GM19452 (cell line): ENCODE measurements at regions not wholly inside any gene's neighbourhood (a gene's known extent, or its start where the extent isn't known, plus 50 kb on each side); places are given as distances from the start of the nearest gene placed in this dataset.
"Not testable (repeated sequence)": the region's sequence is repeated elsewhere in the genome, so short reads cannot be mapped to it uniquely, and the experiment has no call there.

Experiments used
- ATAC-seq: cut with Tn5 transposase; IDR thresholded peaks from one replicate; pipeline ENCODE4 v1.9.1; 2021; ENCODE audit not compliant: unreplicated experiment

- ATAC-seq: not testable (repeated sequence)
Observed at GRCh38 chrY:22472027-22472426, 68.8 kb downstream of the RBMY1J start.

- ATAC-seq: not testable (repeated sequence)
Observed at GRCh38 chrY:22477846-22478245, 74.6 kb downstream of the RBMY1J start.

DNA sequence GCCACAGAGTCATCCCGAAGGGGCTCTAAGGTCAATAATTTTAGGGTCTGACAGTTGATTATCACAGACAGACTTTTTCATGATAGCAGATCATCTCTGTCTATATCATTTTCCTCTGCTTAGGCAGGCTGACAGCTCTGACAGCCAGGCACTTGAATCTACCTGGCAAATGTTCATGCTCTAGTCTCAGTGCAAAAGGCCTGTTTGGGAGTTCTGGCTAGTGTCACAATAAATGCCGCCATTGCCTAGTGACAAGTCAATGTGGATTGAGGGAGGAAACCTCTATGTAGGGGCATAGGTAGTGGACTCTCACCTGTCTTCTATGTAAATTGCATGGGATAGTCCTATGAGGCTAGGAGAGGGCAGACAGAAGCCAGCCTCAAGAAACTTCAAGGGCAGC, 81.3 kb downstream of the RBMY1J start:
- ATAC-seq: not testable (repeated sequence)

- not testable (repeated sequence) for ATAC-seq
Observed at GRCh38 chrY:22488688-22489087, 85.5 kb downstream of the RBMY1J start.

DNA sequence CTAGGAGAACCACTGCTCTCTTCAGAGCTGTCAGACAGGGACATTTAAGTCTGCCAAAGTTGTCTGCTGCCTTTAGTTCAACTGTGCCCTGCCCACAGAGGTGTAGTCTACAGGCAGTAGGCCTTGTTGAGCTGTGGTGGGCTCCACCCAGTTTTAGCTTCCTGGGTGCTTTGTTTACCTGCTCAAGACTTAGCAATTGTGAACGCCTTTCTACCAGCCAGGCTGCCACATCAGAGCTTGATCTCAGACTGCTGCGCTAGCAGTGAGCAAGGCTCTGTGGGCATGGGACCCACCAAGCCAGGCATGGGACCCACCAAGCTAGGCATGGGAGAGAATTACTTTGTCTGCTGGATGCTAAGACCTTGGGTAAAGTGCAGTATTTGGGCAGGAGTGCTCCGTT, 96.5 kb downstream of the RBMY1J start:
- ATAC-seq: not testable (repeated sequence)

DNA sequence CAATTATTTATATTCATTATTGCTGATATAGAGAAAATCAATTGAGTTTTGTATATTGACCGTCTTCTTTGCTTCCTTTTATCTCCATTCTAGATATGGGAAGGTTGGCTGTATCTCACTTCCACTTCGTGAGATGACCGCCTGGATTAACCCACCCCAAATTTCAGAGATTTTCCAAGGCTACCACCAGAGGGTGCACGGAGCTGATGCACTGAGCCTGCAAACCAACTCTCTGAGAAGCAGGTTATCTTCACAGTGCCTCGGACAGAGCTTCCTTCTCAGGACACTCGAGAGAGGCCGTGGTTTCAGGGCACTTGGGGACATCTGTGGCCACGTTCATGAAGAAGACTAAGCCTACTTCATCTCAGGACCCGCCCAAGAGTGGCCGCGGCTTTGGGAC, 110.5 kb downstream of the RBMY1J start:
- not testable (repeated sequence) for ATAC-seq

DNA sequence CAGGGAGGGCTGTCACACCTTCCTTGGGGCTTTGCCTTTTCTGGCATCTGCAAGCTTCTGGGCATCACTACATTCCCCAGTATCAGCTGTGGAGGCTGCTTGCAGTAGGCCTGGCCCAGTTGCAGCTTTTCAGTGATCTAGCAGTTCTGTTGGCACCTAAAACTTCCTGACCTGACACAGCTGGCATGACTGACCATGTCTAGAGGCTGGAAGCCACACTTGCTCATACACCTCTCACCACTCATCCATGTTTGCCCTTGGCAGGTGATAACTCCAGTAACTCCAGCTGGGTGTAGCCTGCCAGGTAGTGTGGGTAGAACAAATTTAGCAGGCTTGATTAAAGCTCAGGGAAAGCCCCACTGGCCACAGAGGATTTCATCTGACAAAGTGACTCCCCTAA, 122.6 kb downstream of the RBMY1J start:
- not testable (repeated sequence) for ATAC-seq

GRCh38 chrY:22572975-22573374, 169.8 kb downstream of the RBMY1J start:
- not testable (repeated sequence) for ATAC-seq

- peak; percentile 81 for ATAC-seq
Observed at GRCh38 chrY:22598767-22599166, 195.6 kb downstream of the RBMY1J start.

DNA sequence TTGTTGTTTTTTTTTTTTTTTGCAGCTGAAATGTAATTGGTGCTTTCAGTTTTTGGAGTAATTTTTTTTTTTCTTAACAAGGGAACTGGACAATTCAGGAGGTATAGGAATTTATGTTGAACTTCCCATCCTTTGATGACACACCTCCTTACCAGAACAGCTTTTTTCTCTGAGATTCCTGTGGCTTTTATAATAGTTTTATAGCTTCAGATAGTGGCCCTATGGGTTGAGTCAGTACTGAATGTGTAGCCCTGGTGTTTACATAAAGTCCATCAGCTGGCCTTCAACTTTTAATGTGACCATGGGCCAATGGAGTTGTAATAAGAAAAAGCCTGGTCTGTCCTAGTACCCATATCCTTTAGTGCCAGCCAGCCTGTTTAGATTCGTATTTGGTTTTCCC, 201.8 kb downstream of the RBMY1J start:
- not testable (repeated sequence) for ATAC-seq

DNA sequence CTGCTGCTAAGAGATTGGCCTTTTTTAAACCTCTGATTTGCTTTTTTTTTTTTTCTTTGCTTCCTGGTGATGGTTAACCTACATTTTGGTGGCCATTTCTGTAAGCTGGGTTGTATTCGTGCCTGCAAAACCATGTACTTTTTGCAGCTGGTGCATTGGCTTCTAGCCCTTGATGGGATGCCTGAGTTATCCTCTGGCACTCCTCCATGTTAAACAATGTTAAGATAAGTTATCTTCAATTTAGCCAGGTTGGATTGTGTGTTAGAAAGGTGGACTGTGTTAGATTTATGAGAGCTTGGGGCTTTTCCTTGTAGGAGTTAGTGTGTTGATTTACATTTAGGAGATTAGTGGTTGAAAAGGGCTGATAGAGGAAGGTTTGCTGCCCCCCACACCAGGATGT, 202.4 kb downstream of the RBMY1J start:
- not testable (repeated sequence) for ATAC-seq

GRCh38 chrY:22606889-22607288, 203.7 kb downstream of the RBMY1J start:
- not testable (repeated sequence) for ATAC-seq

DNA sequence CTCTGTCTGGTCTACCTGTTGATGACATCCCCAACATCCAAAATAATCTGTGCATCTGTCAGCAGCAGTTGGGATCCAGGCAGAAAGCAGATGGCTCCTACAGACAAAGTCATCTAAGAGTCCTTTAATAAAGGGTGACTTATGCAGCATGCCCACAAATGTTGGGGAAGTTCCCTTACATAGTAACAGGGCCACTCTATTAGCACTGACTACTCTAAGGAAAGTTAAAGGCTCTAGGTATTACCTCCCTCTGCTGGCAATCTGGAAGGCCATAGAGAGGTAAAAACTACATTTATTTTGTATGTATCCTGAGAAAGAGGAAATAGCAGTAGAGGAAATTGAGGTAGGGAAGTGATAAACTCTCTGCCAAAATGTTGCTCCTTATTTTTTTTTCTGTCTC, 209.6 kb downstream of the RBMY1J start:
- ATAC-seq: peak; percentile 60
